ENCODE measurements at regions not wholly inside any gene's neighbourhood (a gene's known extent, or its start where the extent isn't known, plus 50 kb on each side); places are given as distances from the start of the nearest gene placed in this dataset.

GRCh38 chr13:40236566-40237168 lies 429.8 kb downstream of the FOXO1 start:
- no peak for TF ChIP-seq TAF1 (IDR thresholded peaks at IDR 0.05; ENCODE audit: borderline replicate concordance, low read depth, low read length)
- no peak for TF ChIP-seq TCF12 (IDR thresholded peaks at IDR 0.05; ENCODE audit: low read depth, low read length)
- no peak for TF ChIP-seq POLR2AphosphoS2 (IDR thresholded peaks at IDR 0.05; ENCODE audit: low read depth, low read length)
- no peak for TF ChIP-seq CTCF (IDR thresholded peaks at IDR 0.05 in 2 of 3, conservative IDR thresholded peaks at IDR 0.05 in 1 of 3; ENCODE audit: control insufficient read depth in 2 of 3, extremely low read depth in 1 of 3, insufficient read depth in 1 of 3, low read depth in 3 of 3, low read length in 3 of 3)
